ENCODE measurements at regions not wholly inside any gene's neighbourhood (a gene's known extent, or its start where the extent isn't known, plus 50 kb on each side); places are given as distances from the start of the nearest gene placed in this dataset.

GRCh38 chr5:145484158-145484557 is 351.0 kb downstream of the PRELID2 start:
- H3K27me3 ChIP-seq (ENCODE audit: control insufficient read depth, insufficient read depth, low read length) = no peaks in the 10 kb centered on the region
- POLR2A ChIA-PET = no interaction called here
- DNase-seq (ENCODE audit: low read depth) = no peak
- CTCF ChIA-PET = interaction anchor here (1.0 kb wide), 1 partner anchor 124 kb away, joined by 5 read pairs; no protein-coding TSS in a partner anchor
- TF ChIP-seq CTCF (IDR thresholded peaks at IDR 0.05; ENCODE audit: insufficient read depth, low read depth, low read length) = no peak
- H3K36me3 ChIP-seq (ENCODE audit: control insufficient read depth, insufficient read depth, low read length) = no peaks in the 10 kb centered on the region
- no peak overlapping the region for H3K4me3 ChIP-seq (ENCODE audit: low read depth, low read length)

- no peak for TF ChIP-seq CTCF (IDR thresholded peaks at IDR 0.05; ENCODE audit: insufficient read depth, low read depth, low read length)
- ChIA-PET CTCF (interaction anchor here (1.0 kb wide), 1 partner anchor 109 kb away, joined by 3 read pairs; no protein-coding TSS in a partner anchor), POLR2A (no interaction called here)
- Histone ChIP-seq H3K36me3 (ENCODE audit: control insufficient read depth, insufficient read depth, low read length) (no peaks in the 10 kb centered on the region), H3K4me3 (ENCODE audit: low read depth, low read length) (no peak overlapping the region), H3K27me3 (ENCODE audit: control insufficient read depth, insufficient read depth, low read length) (no peaks in the 10 kb centered on the region)
- DNase-seq (ENCODE audit: low read depth) = no peak
These were observed 351.9 kb downstream of the PRELID2 start for GRCh38 chr5:145483212-145483611.

GRCh38 chr5:145479857-145480256 is 355.3 kb downstream of the PRELID2 start:
- no peak for TF ChIP-seq CTCF (IDR thresholded peaks at IDR 0.05; ENCODE audit: insufficient read depth, low read depth, low read length)
- ChIA-PET CTCF (interaction anchor here (1.2 kb wide), 1 partner anchor 10 kb away, joined by 3 read pairs; no protein-coding TSS in a partner anchor), POLR2A (no interaction called here)
- no peak overlapping the region for H3K4me3 ChIP-seq (ENCODE audit: low read depth, low read length)
- no peaks in the 10 kb centered on the region for H3K27me3 ChIP-seq (ENCODE audit: control insufficient read depth, insufficient read depth, low read length)
- H3K36me3 ChIP-seq (ENCODE audit: control insufficient read depth, insufficient read depth, low read length) = no peaks in the 10 kb centered on the region
- DNase-seq (ENCODE audit: low read depth) = no peak

- H3K36me3 ChIP-seq (ENCODE audit: control insufficient read depth, insufficient read depth, low read length) = no peaks in the 10 kb centered on the region
- no peak overlapping the region for H3K4me3 ChIP-seq (ENCODE audit: low read depth, low read length)
- CTCF ChIA-PET = interaction anchor here (1.2 kb wide), 1 partner anchor 9 kb away, joined by 3 read pairs; no protein-coding TSS in a partner anchor
- no peak for DNase-seq (ENCODE audit: low read depth)
- no peak for TF ChIP-seq CTCF (IDR thresholded peaks at IDR 0.05; ENCODE audit: insufficient read depth, low read depth, low read length)
- POLR2A ChIA-PET = no interaction called here
- H3K27me3 ChIP-seq (ENCODE audit: control insufficient read depth, insufficient read depth, low read length) = no peaks in the 10 kb centered on the region
These were observed 355.9 kb downstream of the PRELID2 start for GRCh38 chr5:145479271-145479670.

- H3K36me3 ChIP-seq (ENCODE audit: control insufficient read depth, insufficient read depth, low read length) = no peaks in the 10 kb centered on the region
- DNase-seq (ENCODE audit: low read depth) = no peak
- no peaks in the 10 kb centered on the region for H3K27me3 ChIP-seq (ENCODE audit: control insufficient read depth, insufficient read depth, low read length)
- no peak for TF ChIP-seq CTCF (IDR thresholded peaks at IDR 0.05; ENCODE audit: insufficient read depth, low read depth, low read length)
- ChIA-PET CTCF (interaction anchor here (1.2 kb wide), 1 partner anchor 9 kb away, joined by 3 read pairs; no protein-coding TSS in a partner anchor), POLR2A (interaction anchor here (0.6 kb wide), 1 partner anchor 1290 kb away, joined by 3 read pairs; no protein-coding TSS in a partner anchor)
- no peak overlapping the region for H3K4me3 ChIP-seq (ENCODE audit: low read depth, low read length)
These were observed 356.5 kb downstream of the PRELID2 start for GRCh38 chr5:145478651-145479050.
